SK-N-SH treated with all-trans-retinoic acid at 6 μM for 48 hours (cell line): ENCODE measurements at regions not wholly inside any gene's neighbourhood (a gene's known extent, or its start where the extent isn't known, plus 50 kb on each side); places are given as distances from the start of the nearest gene placed in this dataset.
"Not testable (repeated sequence)": the region's sequence is repeated elsewhere in the genome, so short reads cannot be mapped to it uniquely, and the experiment has no call there.

Experiments
- ATAC-seq: fragments of 200-7000 bp; cut with Tn5 transposase; 3 replicates; pipeline ENCODE4 v1.9.1; 2020; ENCODE audit warnings: mild to moderate bottlenecking, moderate library complexity
- ARNTL ChIP-seq: fragments of 450-650 bp; formaldehyde crosslinking; IDR thresholded peaks from 2 replicates; pipeline ENCODE4 v1.5.0; 2020; ENCODE audit warnings: low read depth, mild to moderate bottlenecking, moderate library complexity, borderline replicate concordance
- BACH2 ChIP-seq: fragments of 250-450 bp; sonication (Bioruptor Pico); IDR thresholded peaks from 2 replicates; pipeline ENCODE4 v1.9.0; 2021; ENCODE audit warnings: mild to moderate bottlenecking, borderline replicate concordance
- CREB5 ChIP-seq: fragments of 250-450 bp; sonication (Bioruptor Pico); IDR thresholded peaks from 2 replicates; pipeline ENCODE4 v1.5.1; 2020; ENCODE audit warnings: low read depth, mild to moderate bottlenecking, moderate library complexity
- CSDC2 ChIP-seq: fragments of 250-450 bp; sonication (Bioruptor Pico); IDR thresholded peaks from 2 replicates; pipeline ENCODE4 v1.5.0; 2020; ENCODE audit warnings: mild to moderate bottlenecking, moderate library complexity
- CSRNP3 ChIP-seq: fragments of 250-450 bp; sonication (Bioruptor Pico); IDR thresholded peaks from 2 replicates; pipeline ENCODE4 v1.5.1; 2021; ENCODE audit warnings: mild to moderate bottlenecking, moderate library complexity
- ESRRG ChIP-seq: fragments of 250-450 bp; sonication (Bioruptor Pico); IDR thresholded peaks from 2 replicates; pipeline ENCODE4 v1.6.1; 2021; ENCODE audit warnings: mild to moderate bottlenecking
- GLIS3 ChIP-seq: fragments of 250-450 bp; sonication (Bioruptor Pico); IDR thresholded peaks from 2 replicates; pipeline ENCODE4 v1.5.0; 2020; ENCODE audit warnings: mild to moderate bottlenecking, moderate library complexity
- ISL1 ChIP-seq: fragments of 250-450 bp; sonication (Bioruptor Pico); IDR thresholded peaks from 2 replicates; pipeline ENCODE4 v2.1.2; 2022; ENCODE audit warnings: mild to moderate bottlenecking, moderate library complexity
- OSR1 ChIP-seq: fragments of 250-450 bp; sonication (Bioruptor Pico); IDR thresholded peaks from 2 replicates; pipeline ENCODE4 v1.8.0; 2022; ENCODE audit warnings: moderate library complexity, mild to moderate bottlenecking, inconsistent platforms
- PATZ1 ChIP-seq: fragments of 250-450 bp; sonication (Bioruptor Pico); IDR thresholded peaks from 2 replicates; pipeline ENCODE4 v1.8.0; 2020; ENCODE audit warnings: mild to moderate bottlenecking, moderate library complexity, borderline replicate concordance
- POU6F1 ChIP-seq: fragments of 250-450 bp; sonication (Bioruptor Pico); IDR thresholded peaks from 2 replicates; pipeline ENCODE4 v1.8.0; 2021; ENCODE audit warnings: low read depth, mild to moderate bottlenecking, moderate library complexity, borderline replicate concordance
- PPARA ChIP-seq: fragments of 250-450 bp; sonication (Bioruptor Pico); IDR thresholded peaks from 2 replicates; pipeline ENCODE4 v1.5.0; 2020; ENCODE audit warnings: mild to moderate bottlenecking, borderline replicate concordance
- RARB ChIP-seq: fragments of 250-450 bp; sonication (Bioruptor Pico); IDR thresholded peaks from 2 replicates; pipeline ENCODE4 v1.8.0; 2021; ENCODE audit warnings: mild to moderate bottlenecking, moderate library complexity
- SNAI2 ChIP-seq: fragments of 250-450 bp; sonication (Bioruptor Pico); IDR thresholded peaks from 2 replicates; pipeline ENCODE4 v1.5.0; 2020; ENCODE audit warnings: mild to moderate bottlenecking, moderate library complexity
- TCF4 ChIP-seq: fragments of 250-450 bp; sonication (Bioruptor Pico); IDR thresholded peaks from 2 replicates; pipeline ENCODE4 v1.8.0; 2021; ENCODE audit warnings: mild to moderate bottlenecking, moderate library complexity, borderline replicate concordance
- TOX ChIP-seq: fragments of 250-450 bp; sonication (Bioruptor Pico); IDR thresholded peaks from 2 replicates; pipeline ENCODE4 v1.8.0; 2021; ENCODE audit warnings: mild to moderate bottlenecking, moderate library complexity, borderline replicate concordance
- TSHZ2 ChIP-seq: fragments of 250-450 bp; sonication (Bioruptor Pico); IDR thresholded peaks from 2 replicates; pipeline ENCODE4 v1.5.0; 2020; ENCODE audit warnings: mild to moderate bottlenecking, moderate library complexity
- ZC3H10 ChIP-seq: fragments of 250-450 bp; sonication (Bioruptor Pico); IDR thresholded peaks from 2 replicates; pipeline ENCODE4 v1.5.1; 2021; ENCODE audit warnings: mild to moderate bottlenecking, moderate library complexity
- ZFP3 ChIP-seq: fragments of 250-450 bp; sonication (Bioruptor Pico); IDR thresholded peaks from 2 replicates; pipeline ENCODE4 v1.5.0; 2020; ENCODE audit warnings: mild to moderate bottlenecking, moderate library complexity
- ZFP30 ChIP-seq: fragments of 450-650 bp; formaldehyde crosslinking; IDR thresholded peaks from 2 replicates; pipeline ENCODE4 v1.5.0; 2022; ENCODE audit warnings: mild to moderate bottlenecking, moderate library complexity
- ZNF565 ChIP-seq: fragments of 450-650 bp; formaldehyde crosslinking; conservative IDR thresholded peaks from 2 replicates; pipeline ENCODE4 v1.5.0; 2020; ENCODE audit warnings: low read depth, mild to moderate bottlenecking, moderate library complexity
- ZNF70 ChIP-seq: fragments of 450-650 bp; formaldehyde crosslinking; IDR thresholded peaks from 2 replicates; pipeline ENCODE4 v1.5.0; 2020; ENCODE audit warnings: mild to moderate bottlenecking, moderate library complexity
- ZNF8 ChIP-seq: fragments of 450-650 bp; formaldehyde crosslinking; IDR thresholded peaks from 2 replicates; pipeline ENCODE4 v1.5.0; 2020; ENCODE audit warnings: mild to moderate bottlenecking, moderate library complexity

- ATAC-seq: no peak
- TF ChIP-seq ZFP30 (CRISPR knock-in tag) (no peak), ZNF8 (CRISPR knock-in tag) (no peak), ARNTL (no peak), PPARA (CRISPR knock-in tag) (no peak), ZFP3 (CRISPR knock-in tag) (no peak), CSDC2 (CRISPR knock-in tag) (no peak), ZNF70 (CRISPR knock-in tag) (no peak), TCF4 (CRISPR knock-in tag) (no peak), CSRNP3 (CRISPR knock-in tag) (no peak), TOX (no peak), TSHZ2 (no peak), BACH2 (CRISPR knock-in tag) (no peak), SNAI2 (CRISPR knock-in tag) (no peak), ZC3H10 (CRISPR knock-in tag) (no peak), CREB5 (CRISPR knock-in tag) (no peak)
Measured at GRCh38 chr2:113337809-113338208, 59.1 kb upstream of the PAX8 start.

GRCh38 chr2:113336040-113336439, 57.3 kb upstream of the PAX8 start:
- ATAC-seq: not testable (repeated sequence)

- ATAC-seq: no peak
- TF ChIP-seq ZNF8 (CRISPR knock-in tag) (no peak), RARB (CRISPR knock-in tag) (no peak), ARNTL (no peak), CSDC2 (CRISPR knock-in tag) (no peak), ZNF565 (CRISPR knock-in tag) (no peak), GLIS3 (CRISPR knock-in tag) (no peak), OSR1 (no peak), PATZ1 (no peak), ZNF70 (CRISPR knock-in tag) (no peak), CREB5 (CRISPR knock-in tag) (no peak), BACH2 (CRISPR knock-in tag) (no peak), ESRRG (no peak), TCF4 (CRISPR knock-in tag) (no peak), ZC3H10 (CRISPR knock-in tag) (no peak), CSRNP3 (CRISPR knock-in tag) (no peak), ISL1 (CRISPR knock-in tag) (no peak), TSHZ2 (no peak), ZFP3 (CRISPR knock-in tag) (no peak), POU6F1 (CRISPR knock-in tag) (no peak), TOX (no peak)
Measured at GRCh38 chr2:113334147-113334546, 55.4 kb upstream of the PAX8 start.

GRCh38 chr2:113333735-113334134, 55.0 kb upstream of the PAX8 start:
- ATAC-seq: not testable (repeated sequence)
